ENCODE measurements at regions not wholly inside any gene's neighbourhood (a gene's known extent, or its start where the extent isn't known, plus 50 kb on each side); places are given as distances from the start of the nearest gene placed in this dataset.

DNA sequence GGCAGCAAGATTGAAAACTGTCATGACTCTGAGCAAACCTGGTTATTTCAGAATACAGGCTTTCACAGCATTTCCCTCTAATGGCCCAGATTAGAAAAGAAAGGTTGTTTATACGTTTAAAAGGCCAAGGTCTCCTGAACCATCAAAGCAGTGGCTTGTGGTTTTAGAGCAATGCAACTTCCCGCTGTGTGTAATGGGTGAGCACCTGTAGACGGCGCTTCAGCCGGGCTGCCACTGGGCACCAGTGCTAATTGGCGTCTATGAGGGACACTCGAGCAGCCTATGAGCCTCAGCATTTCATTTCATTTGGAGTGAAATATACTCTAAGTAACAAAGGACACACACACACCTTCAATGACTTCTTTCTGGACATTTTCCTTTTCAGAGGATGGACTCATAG lies 671.0 kb upstream of the FZD8 start:
- Histone ChIP-seq H3K36me3 (no peaks in the 10 kb centered on the region), H3K4me1 (no peaks in the 10 kb centered on the region), H3K27ac (no peak overlapping the region), H3K9ac (ENCODE audit: low read depth in 2 of 2, low read length in 2 of 2) (no peak overlapping the region), H3K9me3 (no peaks in the 10 kb centered on the region), H3K4me3 (no peak overlapping the region), H3K27me3 (no peaks in the 10 kb centered on the region)
- intact Hi-C loops (cut with DNase I) = no loop called here
- TF ChIP-seq, protein P1, sequence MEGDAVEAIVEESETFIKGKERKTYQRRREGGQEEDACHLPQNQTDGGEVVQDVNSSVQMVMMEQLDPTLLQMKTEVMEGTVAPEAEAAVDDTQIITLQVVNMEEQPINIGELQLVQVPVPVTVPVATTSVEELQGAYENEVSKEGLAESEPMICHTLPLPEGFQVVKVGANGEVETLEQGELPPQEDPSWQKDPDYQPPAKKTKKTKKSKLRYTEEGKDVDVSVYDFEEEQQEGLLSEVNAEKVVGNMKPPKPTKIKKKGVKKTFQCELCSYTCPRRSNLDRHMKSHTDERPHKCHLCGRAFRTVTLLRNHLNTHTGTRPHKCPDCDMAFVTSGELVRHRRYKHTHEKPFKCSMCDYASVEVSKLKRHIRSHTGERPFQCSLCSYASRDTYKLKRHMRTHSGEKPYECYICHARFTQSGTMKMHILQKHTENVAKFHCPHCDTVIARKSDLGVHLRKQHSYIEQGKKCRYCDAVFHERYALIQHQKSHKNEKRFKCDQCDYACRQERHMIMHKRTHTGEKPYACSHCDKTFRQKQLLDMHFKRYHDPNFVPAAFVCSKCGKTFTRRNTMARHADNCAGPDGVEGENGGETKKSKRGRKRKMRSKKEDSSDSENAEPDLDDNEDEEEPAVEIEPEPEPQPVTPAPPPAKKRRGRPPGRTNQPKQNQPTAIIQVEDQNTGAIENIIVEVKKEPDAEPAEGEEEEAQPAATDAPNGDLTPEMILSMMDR (IDR thresholded peaks at IDR 0.05) = no peak
- no peak for DNase-seq

DNA sequence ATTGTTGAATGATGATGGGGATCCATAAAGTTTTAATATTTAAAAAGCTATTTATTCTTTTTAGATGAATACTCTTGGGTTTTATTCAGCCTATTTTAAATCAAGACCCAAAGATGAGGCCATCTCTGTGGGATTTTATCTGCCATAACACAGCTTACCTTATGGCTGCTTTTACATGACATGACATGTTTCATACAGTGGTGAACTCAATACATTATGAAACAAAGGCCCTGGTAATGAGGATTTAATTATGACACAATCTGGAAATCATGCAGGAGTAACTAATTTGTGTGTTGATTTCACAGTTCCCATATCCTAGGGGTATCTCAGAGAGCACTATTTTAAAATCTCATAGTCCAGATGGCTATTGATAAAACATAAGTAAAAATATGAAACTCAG lies 661.8 kb upstream of the FZD8 start:
- Histone ChIP-seq H3K27me3 (no peaks in the 10 kb centered on the region), H3K4me3 (no peak overlapping the region), H3K36me3 (no peaks in the 10 kb centered on the region), H3K9me3 (no peaks in the 10 kb centered on the region), H3K4me1 (no peaks in the 10 kb centered on the region), H3K9ac (ENCODE audit: low read depth in 2 of 2, low read length in 2 of 2) (no peak overlapping the region), H3K27ac (no peak overlapping the region)
- DNase-seq = no peak
- TF ChIP-seq, protein P1 (IDR thresholded peaks at IDR 0.05) = no peak
- intact Hi-C loops (cut with DNase I) = no loop called here

DNA sequence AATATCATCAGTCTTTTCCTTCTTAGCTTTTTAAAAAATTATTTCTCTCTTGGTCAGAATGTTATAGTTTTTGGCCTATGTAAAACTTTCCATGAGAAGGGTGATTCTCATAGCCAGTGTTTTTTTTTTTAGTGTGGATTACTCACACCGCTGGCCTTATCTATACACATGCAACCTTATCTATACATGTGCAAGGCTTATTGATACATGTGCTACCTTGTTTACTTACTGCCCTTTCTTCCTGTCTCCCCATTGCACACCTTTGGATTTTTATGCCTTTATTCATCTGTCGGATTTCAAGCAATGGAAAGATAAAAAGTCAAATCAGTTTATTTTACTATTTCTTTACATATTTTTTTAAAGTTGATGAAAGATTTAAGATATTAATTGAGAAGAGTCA lies 660.0 kb upstream of the FZD8 start:
- DNase-seq = no peak
- intact Hi-C loops (cut with DNase I) = no loop called here
- H3K9me3 ChIP-seq = no peaks in the 10 kb centered on the region
- no peak overlapping the region for H3K4me3 ChIP-seq
- H3K27ac ChIP-seq = no peak overlapping the region
- no peaks in the 10 kb centered on the region for H3K4me1 ChIP-seq
- TF ChIP-seq, protein P1 (IDR thresholded peaks at IDR 0.05) = no peak
- no peaks in the 10 kb centered on the region for H3K36me3 ChIP-seq
- no peak overlapping the region for H3K9ac ChIP-seq (ENCODE audit: low read depth in 2 of 2, low read length in 2 of 2)
- no peaks in the 10 kb centered on the region for H3K27me3 ChIP-seq

DNA sequence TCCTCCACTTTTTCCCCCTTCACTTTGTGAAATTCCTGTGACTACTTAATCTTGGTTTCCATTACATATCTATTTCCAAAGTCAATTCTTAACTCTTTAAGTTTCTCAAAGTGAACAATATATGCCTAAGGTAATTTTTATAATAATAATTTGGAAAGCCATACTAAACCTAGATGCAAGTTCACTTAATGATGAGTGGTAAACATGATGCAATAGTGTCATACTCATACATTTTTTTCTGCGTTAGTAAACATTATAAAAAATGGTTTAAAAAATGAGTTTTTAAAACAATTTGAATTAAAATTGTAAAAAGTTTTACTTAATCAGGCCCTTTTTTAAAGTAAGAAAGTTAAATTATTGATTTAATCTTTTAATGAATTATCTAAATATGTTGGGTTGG lies 659.4 kb upstream of the FZD8 start:
- Histone ChIP-seq H3K9ac (ENCODE audit: low read depth in 2 of 2, low read length in 2 of 2) (no peak overlapping the region), H3K36me3 (no peaks in the 10 kb centered on the region), H3K4me3 (no peak overlapping the region), H3K27me3 (no peaks in the 10 kb centered on the region), H3K4me1 (no peaks in the 10 kb centered on the region), H3K9me3 (no peaks in the 10 kb centered on the region), H3K27ac (no peak overlapping the region)
- no peak for DNase-seq
- intact Hi-C loops (cut with DNase I) = no loop called here
- TF ChIP-seq, protein P1 (IDR thresholded peaks at IDR 0.05) = no peak

DNA sequence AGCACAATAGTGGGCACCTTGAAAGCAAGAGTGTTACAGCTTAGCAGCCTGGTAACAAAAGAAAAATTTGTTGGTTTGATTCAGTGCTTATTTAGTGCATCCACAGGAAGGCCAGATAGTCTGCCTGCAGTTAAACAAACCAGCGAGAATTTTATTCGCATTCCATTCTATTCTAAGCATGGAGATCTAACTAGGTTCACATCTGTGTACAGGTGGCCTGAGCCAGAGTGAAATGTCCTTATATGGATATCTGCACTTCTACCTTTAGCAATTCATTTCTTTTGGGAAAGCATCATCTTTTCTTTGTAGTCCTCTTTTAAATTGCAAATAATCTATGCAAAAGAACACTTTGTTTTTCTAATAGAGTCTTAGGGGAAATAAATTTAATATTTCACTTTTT lies 659.0 kb upstream of the FZD8 start:
- no peaks in the 10 kb centered on the region for H3K9me3 ChIP-seq
- no peak for DNase-seq
- no peak overlapping the region for H3K9ac ChIP-seq (ENCODE audit: low read depth in 2 of 2, low read length in 2 of 2)
- H3K27me3 ChIP-seq = no peaks in the 10 kb centered on the region
- no peak overlapping the region for H3K27ac ChIP-seq
- intact Hi-C loops (cut with DNase I) = no loop called here
- H3K4me3 ChIP-seq = no peak overlapping the region
- no peaks in the 10 kb centered on the region for H3K4me1 ChIP-seq
- TF ChIP-seq, protein P1 (IDR thresholded peaks at IDR 0.05) = no peak
- H3K36me3 ChIP-seq = no peaks in the 10 kb centered on the region

DNA sequence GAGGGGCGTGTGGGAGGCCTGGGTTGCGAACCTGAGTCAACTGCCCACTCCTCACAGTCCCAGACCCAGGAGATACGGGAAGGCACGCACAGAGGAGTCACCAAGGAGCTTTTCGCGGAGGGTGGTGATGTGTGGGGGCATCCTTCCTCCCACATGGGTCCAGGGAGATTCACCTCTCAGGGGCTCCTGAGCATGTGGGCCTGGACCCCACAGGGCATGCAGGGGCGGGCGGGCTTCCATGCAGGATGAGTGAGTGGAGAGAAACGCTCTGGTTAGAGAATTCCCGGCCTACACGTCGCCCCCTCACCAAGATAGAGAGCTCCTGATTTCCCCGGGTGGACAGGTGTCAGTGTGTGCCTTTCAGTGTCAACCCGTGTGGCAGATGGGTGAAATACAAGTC lies 641.7 kb upstream of the FZD8 start:
- Histone ChIP-seq H3K36me3 (no peaks in the 10 kb centered on the region), H3K9ac (ENCODE audit: low read depth in 2 of 2, low read length in 2 of 2) (no peak overlapping the region), H3K4me1 (no peaks in the 10 kb centered on the region), H3K4me3 (no peak overlapping the region), H3K27me3 (no peaks in the 10 kb centered on the region), H3K9me3 (no peaks in the 10 kb centered on the region), H3K27ac (no peak overlapping the region)
- intact Hi-C loops (cut with DNase I) = no loop called here
- no peak for DNase-seq
- TF ChIP-seq, protein P1 (IDR thresholded peaks at IDR 0.05) = no peak
